OCI-LY1 (cell line): ENCODE measurements at regions not wholly inside any gene's neighbourhood (a gene's known extent, or its start where the extent isn't known, plus 50 kb on each side); places are given as distances from the start of the nearest gene placed in this dataset.

Experiments used
- EZH2 ChIP-seq: fragments of 200-600 bp; sonication (generic), shearing (Covaris generic); IDR thresholded peaks from 2 replicates; pipeline ENCODE4 v1.8.0; 2017; ENCODE audit warnings: borderline replicate concordance, mixed run types, mild to moderate bottlenecking, antibody characterized with exemption, low read length, moderate library complexity, mixed read lengths
- TF ChIP-seq, protein P1 (sequence below): fragments of 200-600 bp; sonication (generic), shearing (Covaris generic); IDR thresholded peaks from 2 replicates; pipeline ENCODE4 v1.5.1; 2017; ENCODE audit warnings: mild to moderate bottlenecking, antibody characterized with exemption, low read length, moderate library complexity, mixed read lengths

DNA sequence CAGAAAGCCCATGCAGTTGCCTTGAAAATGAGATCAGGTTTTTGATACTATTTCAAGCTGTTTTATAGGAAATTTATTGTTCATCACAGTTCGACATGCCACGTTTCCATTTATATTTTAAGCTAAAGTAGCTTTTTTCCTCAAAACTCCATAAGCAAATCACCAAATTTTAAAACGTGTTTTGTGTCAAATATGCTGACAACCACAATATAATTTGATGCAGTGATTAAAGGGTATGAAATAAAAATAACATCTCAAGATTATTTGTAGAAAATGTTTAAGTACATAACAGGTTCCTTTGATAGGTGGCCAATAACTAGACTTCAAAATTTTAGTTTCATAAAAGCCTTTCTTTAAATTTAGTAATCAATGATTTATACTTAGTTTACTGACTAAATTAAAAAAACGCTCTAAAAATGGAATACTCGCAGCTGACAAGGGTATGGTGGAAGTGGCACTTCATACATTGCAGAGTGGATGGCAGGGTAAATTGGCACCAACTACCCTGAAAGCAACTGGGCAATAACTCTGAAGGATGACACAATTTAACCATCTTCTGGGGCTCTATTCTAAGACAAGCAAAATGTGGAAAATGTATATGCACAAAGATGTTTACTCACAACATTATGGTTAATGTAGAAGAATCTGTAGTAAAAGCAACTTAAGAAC is 481.6 kb downstream of the TNS3 start:
- TF ChIP-seq, protein P1, sequence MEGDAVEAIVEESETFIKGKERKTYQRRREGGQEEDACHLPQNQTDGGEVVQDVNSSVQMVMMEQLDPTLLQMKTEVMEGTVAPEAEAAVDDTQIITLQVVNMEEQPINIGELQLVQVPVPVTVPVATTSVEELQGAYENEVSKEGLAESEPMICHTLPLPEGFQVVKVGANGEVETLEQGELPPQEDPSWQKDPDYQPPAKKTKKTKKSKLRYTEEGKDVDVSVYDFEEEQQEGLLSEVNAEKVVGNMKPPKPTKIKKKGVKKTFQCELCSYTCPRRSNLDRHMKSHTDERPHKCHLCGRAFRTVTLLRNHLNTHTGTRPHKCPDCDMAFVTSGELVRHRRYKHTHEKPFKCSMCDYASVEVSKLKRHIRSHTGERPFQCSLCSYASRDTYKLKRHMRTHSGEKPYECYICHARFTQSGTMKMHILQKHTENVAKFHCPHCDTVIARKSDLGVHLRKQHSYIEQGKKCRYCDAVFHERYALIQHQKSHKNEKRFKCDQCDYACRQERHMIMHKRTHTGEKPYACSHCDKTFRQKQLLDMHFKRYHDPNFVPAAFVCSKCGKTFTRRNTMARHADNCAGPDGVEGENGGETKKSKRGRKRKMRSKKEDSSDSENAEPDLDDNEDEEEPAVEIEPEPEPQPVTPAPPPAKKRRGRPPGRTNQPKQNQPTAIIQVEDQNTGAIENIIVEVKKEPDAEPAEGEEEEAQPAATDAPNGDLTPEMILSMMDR: no peak
- TF ChIP-seq EZH2: no peak
